HL-60 (cell line): ENCODE measurements at regions not wholly inside any gene's neighbourhood (a gene's known extent, or its start where the extent isn't known, plus 50 kb on each side); places are given as distances from the start of the nearest gene placed in this dataset.

Experiments
- DNase-seq, 2 experiments: peaks; one replicate each; pipeline ENCODE4 v3.0.0-alpha.2; 2010 to 2020; ENCODE audit warnings: low read depth in 1 of 2, low spot score in 1 of 2
- H3K27ac ChIP-seq: fragments of 250-450 bp; sonication (Bioruptor Pico); replicated peaks from 2 replicates; pipeline ENCODE4 v1.5.1; 2020; ENCODE audit warnings: mild to moderate bottlenecking, moderate library complexity
- H3K27me3 ChIP-seq: fragments of 250-450 bp; sonication (Bioruptor Pico); 2 replicates; pipeline ENCODE4 v1.5.1; 2021; ENCODE audit warnings: mild to moderate bottlenecking, moderate library complexity; ENCODE audit not compliant: insufficient read depth, poor library complexity, severe bottlenecking
- H3K4me3 ChIP-seq: replicated peaks from 2 replicates; pipeline ENCODE4 v1.5.1; 2011; ENCODE audit warnings: mild to moderate bottlenecking, control low read depth, low read length; ENCODE audit not compliant: insufficient read depth
- CTCF ChIP-seq: IDR thresholded peaks from one replicate; pipeline ENCODE4 v1.5.1; 2011; ENCODE audit warnings: low read length, control low read depth, inconsistent platforms; ENCODE audit not compliant: insufficient read depth
- GABPA ChIP-seq: IDR thresholded peaks from 2 replicates; pipeline ENCODE4 v1.6.1; 2012; ENCODE audit warnings: low read depth
- POLR2AphosphoS5 ChIP-seq: IDR thresholded peaks from 2 replicates; pipeline ENCODE4 v1.6.1; 2012; ENCODE audit warnings: low read depth
- REST ChIP-seq: IDR thresholded peaks from 2 replicates; pipeline ENCODE4 v1.6.1; 2012; ENCODE audit warnings: low read depth; ENCODE audit not compliant: insufficient replicate concordance
- SPI1 ChIP-seq: IDR thresholded peaks from 2 replicates; pipeline ENCODE4 v1.6.1; 2012; ENCODE audit warnings: low read depth, mild to moderate bottlenecking, borderline replicate concordance

- peak overlapping the region; percentile 64 for H3K4me3 ChIP-seq
- H3K27me3 ChIP-seq: no peaks in the 10 kb centered on the region
- DNase-seq: no peak
- H3K27ac ChIP-seq: peak overlapping the region; percentile 58; the same call in 1 of the 2 replicates
- TF ChIP-seq POLR2AphosphoS5 (no peak), REST (no peak), GABPA (no peak), CTCF (no peak), SPI1 (no peak)
Observed at GRCh38 chr14:34060651-34060999, 109.8 kb upstream of the EGLN3 start.

- TF ChIP-seq GABPA (no peak), SPI1 (no peak), POLR2AphosphoS5 (no peak), CTCF (no peak), REST (no peak)
- Histone ChIP-seq H3K27ac (peak overlapping the region; percentile 58), H3K4me3 (peak overlapping the region; percentile 64), H3K27me3 (no peaks in the 10 kb centered on the region)
- peak; percentile 42 to 57 for DNase-seq
Observed at GRCh38 chr14:34059925-34060650, 109.2 kb upstream of the EGLN3 start.

- no peak for DNase-seq
- TF ChIP-seq GABPA: no peak
- TF ChIP-seq SPI1: no peak
- no peak for TF ChIP-seq POLR2AphosphoS5
- TF ChIP-seq REST: no peak
- TF ChIP-seq CTCF: no peak
- peak overlapping the region; percentile 64 for H3K4me3 ChIP-seq
- H3K27me3 ChIP-seq: no peaks in the 10 kb centered on the region
- no peak overlapping the region for H3K27ac ChIP-seq
Observed at GRCh38 chr14:34059037-34059924, 108.4 kb upstream of the EGLN3 start.
